GM12891 (cell line): ENCODE measurements at regions not wholly inside any gene's neighbourhood (a gene's known extent, or its start where the extent isn't known, plus 50 kb on each side); places are given as distances from the start of the nearest gene placed in this dataset.

Experiments
- POLR2A ChIP-seq: IDR thresholded peaks from 2 replicates; pipeline ENCODE4 v1.6.1; 2011; ENCODE audit warnings: low read depth, low read length, control low read depth
- POLR2AphosphoS5 ChIP-seq: IDR thresholded peaks from 2 replicates; pipeline ENCODE4 v1.6.1; 2011; ENCODE audit warnings: low read depth, low read length, control low read depth
- POU2F2 ChIP-seq: IDR thresholded peaks from 2 replicates; pipeline ENCODE4 v1.6.1; 2011; ENCODE audit warnings: low read depth, mild to moderate bottlenecking, control low read depth, low read length, moderate library complexity
- SPI1 ChIP-seq: IDR thresholded peaks from 2 replicates; pipeline ENCODE4 v1.6.1; 2011; ENCODE audit warnings: low read depth, low read length, control low read depth
- TAF1 ChIP-seq: IDR thresholded peaks from 2 replicates; pipeline ENCODE4 v1.6.1; 2011; ENCODE audit warnings: low read depth, low read length, control low read depth

DNA sequence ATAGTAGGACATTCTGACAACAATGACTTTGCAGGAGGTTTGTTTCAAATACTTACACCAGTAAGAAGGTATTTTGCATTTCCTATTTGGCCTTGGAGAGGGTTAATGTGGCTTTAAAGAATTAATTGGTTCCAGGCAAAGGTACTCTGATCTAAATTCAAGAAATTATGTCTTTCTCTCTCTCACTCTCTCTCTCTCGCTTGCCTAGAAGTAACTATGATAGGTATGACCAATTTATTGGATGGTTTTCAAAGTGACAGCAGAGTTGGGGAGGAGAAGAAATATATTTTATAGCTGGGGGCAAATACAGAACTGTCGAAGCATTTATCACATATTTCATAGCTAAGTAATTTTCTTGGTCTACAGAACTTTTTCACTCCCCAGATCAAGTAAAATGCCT lies 116.0 kb downstream of the ATP6V1G3 start:
- TF ChIP-seq POLR2AphosphoS5 (no peak), TAF1 (no peak), POLR2A (no peak), SPI1 (no peak), POU2F2 (no peak)
